ENCODE measurements at regions not wholly inside any gene's neighbourhood (a gene's known extent, or its start where the extent isn't known, plus 50 kb on each side); places are given as distances from the start of the nearest gene placed in this dataset.
"Not testable (repeated sequence)": the region's sequence is repeated elsewhere in the genome, so short reads cannot be mapped to it uniquely, and the experiment has no call there.

- DNase-seq, result no peak
Measured at GRCh38 chr11:44388828-44389657, 79.1 kb upstream of the ALX4 start.

- no peak for DNase-seq
Measured at GRCh38 chr11:44389963-44390605, 80.1 kb upstream of the ALX4 start.

DNA sequence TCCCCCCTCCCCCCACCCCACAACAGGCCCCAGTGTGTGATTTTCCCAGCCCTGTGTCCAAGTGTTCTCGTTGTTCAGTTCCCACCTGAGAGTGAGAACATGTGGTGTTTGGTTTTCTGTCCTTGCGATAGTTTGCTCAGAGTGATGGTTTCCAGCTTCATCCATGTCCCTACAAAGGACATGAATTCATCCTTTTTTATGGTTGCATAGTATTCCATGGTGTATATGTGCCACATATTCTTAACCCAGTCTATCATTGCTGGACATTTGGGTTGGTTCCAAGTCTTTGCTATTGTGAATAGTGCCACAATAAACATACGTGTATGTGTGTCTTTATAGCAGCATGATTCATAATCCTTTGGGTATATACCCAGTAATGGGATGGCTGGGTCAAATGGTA is 81.1 kb upstream of the ALX4 start:
- DNase-seq, result not testable (repeated sequence)

- not testable (repeated sequence) for DNase-seq
Measured at GRCh38 chr11:44396746-44397145, 86.8 kb upstream of the ALX4 start.

DNA sequence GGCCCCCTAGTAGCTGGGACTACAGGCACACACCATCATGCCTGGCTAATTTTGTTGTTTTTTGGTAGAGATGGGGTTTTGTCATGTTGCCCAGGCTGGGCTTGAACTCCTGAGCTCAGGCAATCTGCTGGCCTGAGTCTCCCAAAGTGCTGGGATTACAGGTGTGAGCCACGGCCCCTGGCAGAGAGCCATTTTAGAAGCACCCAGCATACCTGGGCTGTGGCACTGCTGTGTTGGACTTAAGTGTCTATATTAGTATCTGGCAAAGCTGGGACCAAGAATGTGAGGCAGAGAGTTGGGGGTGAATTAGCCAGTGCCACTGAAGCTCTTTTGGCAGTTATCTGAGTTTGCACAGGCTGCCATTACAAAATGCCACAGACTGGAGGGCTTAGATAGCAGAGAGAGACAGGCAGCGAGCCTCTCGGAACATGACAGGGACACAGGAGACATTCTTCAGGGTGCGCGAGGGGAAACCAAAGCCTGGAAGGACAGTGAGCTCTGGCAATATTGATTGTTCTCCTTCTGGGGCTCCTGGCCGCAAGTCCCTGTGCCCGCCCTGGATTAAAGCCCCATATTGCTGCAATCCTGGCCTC is 87.7 kb upstream of the ALX4 start:
- DNase-seq, result no peak

- no peak for DNase-seq
Measured at GRCh38 chr11:44398266-44399030, 88.5 kb upstream of the ALX4 start.

DNA sequence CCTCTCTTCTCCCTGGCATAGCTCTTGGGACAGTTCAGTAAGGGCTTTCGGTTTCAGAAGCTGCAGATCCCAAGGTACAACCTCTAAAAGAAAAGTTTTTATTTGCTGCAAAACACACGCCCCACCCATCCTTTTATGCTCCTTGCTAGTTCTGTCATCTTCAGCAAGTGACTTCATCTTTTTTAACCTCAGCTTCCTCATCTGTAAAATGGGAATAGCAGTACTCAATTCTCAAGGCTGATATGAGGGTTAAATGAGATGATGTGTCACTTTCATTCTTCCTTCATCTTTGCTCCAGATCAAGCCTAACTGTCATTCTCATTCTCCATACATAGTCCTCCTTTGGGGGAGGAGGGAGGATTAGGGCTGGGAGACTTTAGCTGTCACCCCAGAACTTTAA is 90.0 kb upstream of the ALX4 start:
- no peak for DNase-seq

GRCh38 chr11:44400431-44400830 is 90.5 kb upstream of the ALX4 start:
- DNase-seq, result no peak

DNA sequence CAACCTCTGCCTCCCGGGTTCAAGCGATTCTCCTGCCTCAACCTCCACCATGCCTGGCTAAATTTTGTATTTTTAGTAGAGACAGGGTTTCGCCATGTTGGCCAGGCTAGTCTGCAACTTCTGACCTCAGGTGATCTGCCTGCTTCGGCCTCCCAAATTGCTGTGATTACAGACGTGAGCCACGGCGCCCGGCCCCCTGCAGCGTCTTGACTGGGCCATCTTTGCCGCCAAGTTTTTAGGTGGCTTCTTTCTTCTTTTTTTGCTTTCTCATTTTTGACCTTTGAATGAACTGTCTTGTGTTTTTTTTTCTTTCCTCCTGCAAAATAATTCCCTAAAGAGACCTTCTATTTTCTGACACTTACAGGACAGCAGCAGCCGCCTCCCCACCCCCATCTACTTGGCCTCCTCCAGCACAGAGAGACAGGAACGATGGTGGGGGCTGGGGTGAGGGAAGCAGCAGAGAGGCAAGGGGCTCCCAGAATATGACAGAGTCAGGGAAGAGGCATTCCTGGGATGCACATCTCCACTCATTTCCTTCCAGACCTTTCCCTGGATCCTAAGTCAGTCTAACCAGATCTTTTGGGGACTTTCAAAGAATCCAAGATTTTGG is 92.6 kb upstream of the ALX4 start:
- DNase-seq, result no peak

GRCh38 chr11:44403176-44403575 is 93.2 kb upstream of the ALX4 start:
- no peak for DNase-seq

GRCh38 chr11:44403587-44404273 is 93.8 kb upstream of the ALX4 start:
- peak; percentile 15 for DNase-seq

GRCh38 chr11:44404301-44404700 is 94.4 kb upstream of the ALX4 start:
- no peak for DNase-seq

- DNase-seq, result no peak
Measured at GRCh38 chr11:44404736-44405395, 94.9 kb upstream of the ALX4 start.

DNA sequence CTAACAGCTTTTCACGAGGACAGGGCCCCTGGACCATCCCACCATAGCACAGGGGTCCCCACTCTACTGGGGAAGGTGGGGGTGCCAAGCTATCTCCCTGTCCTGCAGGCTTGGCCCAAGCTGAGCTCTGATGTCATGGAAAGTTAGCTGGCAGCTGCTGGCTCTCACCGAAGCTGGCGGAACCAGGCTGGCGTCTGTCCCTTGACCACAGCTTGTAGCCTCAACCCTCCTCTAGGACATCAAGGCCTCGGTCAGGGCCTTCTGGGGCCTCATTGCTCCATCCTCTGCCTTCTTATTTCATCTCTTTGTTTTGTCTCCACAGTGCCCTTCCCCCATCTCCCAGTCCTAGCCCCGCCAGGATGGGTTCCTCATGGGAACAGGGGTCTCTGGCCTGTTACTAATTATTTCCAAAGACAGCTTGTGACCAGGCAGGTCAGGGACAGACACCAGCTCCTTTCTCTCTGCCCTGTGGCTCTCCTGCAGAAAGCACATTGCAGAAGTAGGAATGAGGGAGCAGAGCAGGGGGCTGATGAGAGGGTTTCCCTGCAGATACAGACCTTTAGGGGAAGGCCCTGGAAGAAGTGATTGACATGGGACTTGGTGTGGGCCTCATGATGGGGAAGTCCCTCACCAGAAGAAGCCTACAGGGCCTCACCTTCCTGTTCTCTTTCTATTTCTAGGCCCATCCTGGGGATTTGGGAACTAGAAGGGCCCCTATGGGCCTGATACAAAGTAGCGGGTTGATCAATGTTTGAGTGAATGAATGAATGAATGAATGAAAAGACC is 97.5 kb upstream of the ALX4 start:
- DNase-seq, result no peak

GRCh38 chr11:44408141-44408540 is 98.2 kb upstream of the ALX4 start:
- DNase-seq, result no peak

GRCh38 chr11:44408711-44409470 is 99.0 kb upstream of the ALX4 start:
- DNase-seq, result no peak

DNA sequence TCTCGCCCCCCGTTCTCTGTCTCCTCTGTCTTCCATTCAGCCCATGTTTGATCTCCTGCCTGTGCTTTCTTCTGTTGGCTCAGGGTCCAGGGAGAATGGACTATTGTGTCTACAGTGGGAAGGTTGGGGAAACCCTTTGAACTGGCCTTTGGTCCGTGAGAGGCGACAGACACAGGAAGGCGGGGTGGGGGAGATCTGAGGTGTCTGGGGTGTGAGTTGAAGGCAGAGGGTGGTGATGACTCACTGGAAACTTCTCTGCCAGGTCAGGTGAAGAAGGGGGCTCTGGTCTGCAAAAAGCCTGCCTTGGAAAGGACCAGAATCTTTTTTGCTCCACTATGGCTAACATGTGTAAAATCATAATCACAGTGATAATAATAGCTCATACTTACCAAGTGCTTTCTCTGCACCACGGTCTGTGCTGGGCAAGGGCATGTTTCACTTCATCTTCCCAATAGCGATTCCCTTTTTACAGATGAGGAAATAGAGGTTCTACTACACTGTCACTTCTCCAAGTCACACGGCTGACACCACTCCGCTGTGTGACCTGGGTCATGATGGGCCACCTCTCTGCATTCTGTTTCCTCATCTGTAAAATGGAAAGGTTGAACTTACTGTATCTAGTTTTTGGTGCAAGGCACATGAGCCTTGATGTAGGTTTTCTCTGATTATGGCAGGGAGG is 99.8 kb upstream of the ALX4 start:
- DNase-seq, result no peak

DNA sequence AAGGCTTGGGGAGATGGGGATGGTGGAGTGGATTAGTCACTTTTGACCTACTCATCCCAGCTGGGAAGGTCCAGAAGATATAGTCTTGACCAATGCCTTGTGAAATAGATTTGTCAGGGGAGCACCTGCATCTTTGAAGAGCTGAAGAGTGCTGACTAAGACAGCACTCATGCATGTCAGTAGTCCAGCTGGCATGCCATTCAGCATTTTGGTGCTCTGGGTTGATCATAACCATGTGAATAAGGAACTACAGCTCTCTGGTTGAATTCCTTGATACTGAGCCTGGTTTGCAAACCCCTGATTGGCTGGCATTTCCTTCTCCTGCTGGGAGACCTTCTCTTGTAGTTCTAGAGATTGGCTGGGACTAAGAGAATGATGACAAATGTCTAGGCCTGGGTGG is 106.8 kb upstream of the ALX4 start:
- no peak for DNase-seq

DNA sequence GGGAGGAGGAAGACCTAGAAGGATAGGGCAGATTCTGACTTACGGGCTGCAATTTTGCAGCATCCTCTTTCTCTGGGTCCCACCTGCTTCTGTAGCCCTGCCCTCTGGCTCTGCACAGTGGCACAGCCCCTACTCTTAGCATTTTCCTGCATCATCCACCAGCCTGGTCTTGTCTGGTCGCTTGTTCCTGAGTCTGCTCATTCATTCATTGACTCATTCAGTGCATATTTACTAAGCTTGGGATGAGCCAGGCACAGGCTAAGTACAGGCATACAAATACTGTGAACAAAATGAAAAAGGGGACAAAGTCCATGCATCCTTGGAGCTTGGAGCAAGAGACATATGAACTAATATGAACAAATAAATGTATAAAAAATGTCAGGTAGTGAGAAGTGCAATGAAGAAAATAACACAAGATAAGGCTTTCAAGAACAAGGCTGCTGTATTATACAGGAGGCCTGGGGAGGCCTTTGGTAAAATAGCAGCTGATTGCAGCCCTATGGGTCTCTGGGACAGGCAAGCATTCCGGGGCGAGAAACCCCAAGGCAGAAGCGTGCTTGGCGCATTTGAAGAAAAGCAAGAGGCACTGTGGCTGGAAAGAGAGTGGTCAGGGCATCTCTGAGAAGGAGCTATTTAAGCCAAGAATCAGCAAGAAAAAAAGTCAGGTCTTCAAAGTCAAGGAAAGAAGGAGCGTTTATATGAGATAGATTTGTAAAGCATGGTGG is 108.0 kb upstream of the ALX4 start:
- no peak for DNase-seq
